Colonic mucosa (tissue), 4 donors: ENCODE measurements at regions not wholly inside any gene's neighbourhood (a gene's known extent, or its start where the extent isn't known, plus 50 kb on each side); places are given as distances from the start of the nearest gene placed in this dataset.

Experiments
- DNase-seq: peaks from one replicate; pipeline ENCODE4 v3.0.0-alpha.2; 2020
- H3K27ac ChIP-seq: fragments of 200-600 bp; one replicate; pipeline ENCODE4 v1.8.0; 2021
- H3K27me3 ChIP-seq: fragments of 200-600 bp; one replicate; pipeline ENCODE4 v1.8.0; 2021
- H3K36me3 ChIP-seq: fragments of 200-600 bp; one replicate; pipeline ENCODE4 v1.8.0; 2021
- H3K4me1 ChIP-seq: fragments of 200-600 bp; one replicate; pipeline ENCODE4 v1.8.0; 2021; ENCODE audit warnings: mild to moderate bottlenecking
- H3K4me3 ChIP-seq: fragments of 200-600 bp; one replicate; pipeline ENCODE4 v1.8.0; 2021
- H3K9ac ChIP-seq, 2 donors: one replicate each; pipeline ENCODE4 v1.7.0; 2013; ENCODE audit warnings: control low read depth in 2 of 2, low read depth in 2 of 2, low read length in 2 of 2
- H3K9me3 ChIP-seq: fragments of 200-600 bp; one replicate; pipeline ENCODE4 v1.8.0; 2021
- intact Hi-C: fragments of 100-400 bp; cut with DNase I; formaldehyde crosslinking; loops from one replicate; pipeline ENCODE4 v1.14.1; 2022
- TF ChIP-seq, protein P1 (sequence below): fragments of 200-600 bp; IDR thresholded peaks from one replicate; pipeline ENCODE4 v1.8.0; 2022; ENCODE audit warnings: antibody characterized with exemption, mild to moderate bottlenecking
- donor health status: healthy.
- donor health status: DM: no; HTN: no; CAD: no.
- donor health status: DM: no; HTN: no; CAD: no.

DNA sequence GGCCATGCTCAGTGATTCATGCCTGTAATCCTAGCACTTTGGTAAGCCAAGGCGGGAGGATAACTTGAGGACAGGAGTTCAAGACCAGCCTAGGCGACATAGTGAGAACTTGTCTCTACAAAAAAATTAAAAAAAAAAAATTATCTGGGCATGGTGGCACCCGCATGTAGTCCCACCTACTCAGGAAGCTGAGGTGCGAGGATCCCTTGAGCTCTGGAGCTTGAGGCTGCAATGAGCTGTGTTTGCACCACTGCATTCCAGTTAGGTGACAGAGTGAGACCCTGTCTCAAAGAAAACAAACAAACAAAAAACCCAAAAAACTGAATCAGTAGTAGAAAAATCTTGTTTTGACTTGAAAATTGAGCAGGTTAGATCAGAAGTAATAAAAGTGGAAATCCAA lies 67.1 kb upstream of the IPO9 start:
- no peak overlapping the region for H3K9ac ChIP-seq
- DNase-seq, result no peak
- intact Hi-C loops, result no loop called here
- H3K27me3 ChIP-seq, result no peaks in the 10 kb centered on the region
- TF ChIP-seq, protein P1, sequence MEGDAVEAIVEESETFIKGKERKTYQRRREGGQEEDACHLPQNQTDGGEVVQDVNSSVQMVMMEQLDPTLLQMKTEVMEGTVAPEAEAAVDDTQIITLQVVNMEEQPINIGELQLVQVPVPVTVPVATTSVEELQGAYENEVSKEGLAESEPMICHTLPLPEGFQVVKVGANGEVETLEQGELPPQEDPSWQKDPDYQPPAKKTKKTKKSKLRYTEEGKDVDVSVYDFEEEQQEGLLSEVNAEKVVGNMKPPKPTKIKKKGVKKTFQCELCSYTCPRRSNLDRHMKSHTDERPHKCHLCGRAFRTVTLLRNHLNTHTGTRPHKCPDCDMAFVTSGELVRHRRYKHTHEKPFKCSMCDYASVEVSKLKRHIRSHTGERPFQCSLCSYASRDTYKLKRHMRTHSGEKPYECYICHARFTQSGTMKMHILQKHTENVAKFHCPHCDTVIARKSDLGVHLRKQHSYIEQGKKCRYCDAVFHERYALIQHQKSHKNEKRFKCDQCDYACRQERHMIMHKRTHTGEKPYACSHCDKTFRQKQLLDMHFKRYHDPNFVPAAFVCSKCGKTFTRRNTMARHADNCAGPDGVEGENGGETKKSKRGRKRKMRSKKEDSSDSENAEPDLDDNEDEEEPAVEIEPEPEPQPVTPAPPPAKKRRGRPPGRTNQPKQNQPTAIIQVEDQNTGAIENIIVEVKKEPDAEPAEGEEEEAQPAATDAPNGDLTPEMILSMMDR, result no peak
- no peaks in the 10 kb centered on the region for H3K36me3 ChIP-seq
- H3K9me3 ChIP-seq, result no peaks in the 10 kb centered on the region
- H3K27ac ChIP-seq, result no peak overlapping the region
- H3K4me3 ChIP-seq, result no peak overlapping the region
- no peaks in the 10 kb centered on the region for H3K4me1 ChIP-seq

DNA sequence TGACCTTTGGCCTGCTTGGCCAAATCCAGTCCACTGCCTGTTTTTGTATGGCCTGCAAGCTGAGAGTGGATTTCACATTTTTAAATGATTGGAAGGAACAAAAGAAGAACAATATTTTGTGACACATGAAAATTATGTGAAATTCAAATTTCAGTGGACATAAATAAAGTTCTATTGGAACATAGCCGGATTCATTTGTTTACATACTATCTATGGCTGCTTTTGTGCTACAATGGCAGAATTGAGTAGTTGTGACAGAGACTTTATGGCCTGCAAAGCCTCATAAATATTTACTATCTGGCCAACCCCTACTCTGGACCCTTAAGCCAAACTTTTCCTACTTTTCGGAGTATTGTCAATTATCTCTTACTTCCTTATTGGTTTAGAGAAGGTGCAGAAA lies 66.6 kb upstream of the IPO9 start:
- Histone ChIP-seq H3K27ac (no peak overlapping the region), H3K4me3 (no peak overlapping the region), H3K27me3 (no peaks in the 10 kb centered on the region), H3K9ac (no peak overlapping the region), H3K4me1 (no peaks in the 10 kb centered on the region), H3K36me3 (no peaks in the 10 kb centered on the region), H3K9me3 (no peaks in the 10 kb centered on the region)
- intact Hi-C loops, result no loop called here
- TF ChIP-seq, protein P1, result no peak
- DNase-seq, result no peak

DNA sequence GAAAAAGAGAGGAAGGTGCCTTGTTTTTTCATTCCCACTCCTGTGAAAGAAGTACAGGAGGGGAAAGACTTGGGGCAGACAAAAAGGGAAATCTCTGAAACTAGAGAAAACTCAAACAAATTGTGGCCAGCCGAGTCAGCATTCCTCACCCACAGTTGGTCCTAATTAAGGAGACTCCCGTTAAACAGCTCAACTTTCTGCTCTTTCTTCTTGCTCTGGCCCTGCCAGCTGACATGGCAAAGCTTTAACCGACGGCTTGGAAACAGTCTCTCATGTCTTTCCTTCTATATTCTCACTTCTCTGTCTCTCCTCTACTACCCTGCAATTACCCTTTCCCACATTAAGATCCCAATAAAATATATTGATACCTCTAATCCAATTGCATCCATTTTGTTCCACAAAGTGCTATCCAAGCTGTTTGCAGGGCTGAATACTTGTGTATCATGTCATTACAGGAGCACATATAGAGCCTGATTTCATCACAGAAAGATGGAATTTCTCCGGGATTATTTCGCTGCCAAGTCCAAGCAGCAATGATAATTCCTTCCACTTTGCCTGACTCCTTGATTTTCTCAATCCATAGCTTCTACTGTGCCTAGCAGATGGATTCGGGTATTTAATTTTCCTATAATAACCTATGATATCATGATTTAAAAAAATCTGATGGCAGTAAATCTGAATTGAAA lies 65.4 kb upstream of the IPO9 start:
- Histone ChIP-seq H3K4me3 (no peak overlapping the region), H3K36me3 (no peaks in the 10 kb centered on the region), H3K27me3 (no peaks in the 10 kb centered on the region), H3K9ac (no peak overlapping the region), H3K4me1 (no peaks in the 10 kb centered on the region), H3K9me3 (no peaks in the 10 kb centered on the region), H3K27ac (no peak overlapping the region)
- intact Hi-C loops, result no loop called here
- TF ChIP-seq, protein P1, result no peak
- DNase-seq, result no peak

DNA sequence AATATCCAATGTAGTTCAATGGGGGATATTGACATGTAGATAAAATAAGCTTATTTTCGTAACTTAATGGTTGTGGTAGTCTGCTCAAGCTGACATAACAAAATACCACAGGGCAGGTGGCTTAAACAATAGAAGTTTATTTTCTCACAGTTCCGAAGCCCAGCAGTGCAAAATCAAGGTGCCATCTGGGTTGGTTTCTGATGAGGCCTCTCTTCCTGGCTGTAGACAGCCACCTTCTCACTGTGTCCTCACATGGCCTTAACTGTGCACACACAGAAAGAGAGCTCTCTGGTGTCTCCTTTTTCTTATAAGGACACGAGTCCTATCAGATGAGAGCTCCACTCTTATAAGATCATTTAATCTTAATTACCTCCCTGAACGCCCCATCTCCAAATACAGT lies 64.8 kb upstream of the IPO9 start:
- Histone ChIP-seq H3K27ac (no peak overlapping the region), H3K4me1 (no peaks in the 10 kb centered on the region)
- DNase-seq, result no peak

DNA sequence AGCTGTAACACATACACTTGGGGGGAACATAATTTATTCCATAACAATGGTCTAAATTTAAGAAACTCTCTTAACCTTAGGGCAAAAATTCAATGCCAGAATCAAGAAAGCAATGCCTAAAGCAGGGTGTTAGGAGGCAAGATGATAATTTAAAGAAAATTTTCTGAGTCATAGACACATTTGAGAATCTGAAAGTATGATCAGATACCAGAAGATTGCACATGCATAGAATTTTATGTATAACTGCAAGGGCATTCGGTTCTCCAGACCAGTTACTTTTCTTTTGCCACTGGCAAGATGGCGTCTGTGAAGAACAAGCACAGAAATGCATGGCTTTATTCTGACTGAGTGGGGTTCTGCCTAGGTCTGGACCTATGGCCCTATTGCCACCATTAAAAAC lies 64.4 kb upstream of the IPO9 start:
- intact Hi-C loops, result no loop called here
- Histone ChIP-seq H3K9ac (no peak overlapping the region), H3K36me3 (no peaks in the 10 kb centered on the region), H3K27me3 (no peaks in the 10 kb centered on the region), H3K27ac (no peak overlapping the region), H3K4me3 (no peak overlapping the region), H3K9me3 (no peaks in the 10 kb centered on the region), H3K4me1 (no peaks in the 10 kb centered on the region)
- TF ChIP-seq, protein P1, result no peak
- DNase-seq, result no peak

More for the DNA sequence above, 64.8 kb upstream of the IPO9 start:
- Histone ChIP-seq H3K36me3 (no peaks in the 10 kb centered on the region), H3K4me3 (no peak overlapping the region), H3K27me3 (no peaks in the 10 kb centered on the region), H3K9ac (no peak overlapping the region), H3K9me3 (no peaks in the 10 kb centered on the region)
- TF ChIP-seq, protein P1, result no peak
- intact Hi-C loops, result no loop called here
